Neural crest cell (in vitro differentiated cells): ENCODE measurements at regions not wholly inside any gene's neighbourhood (a gene's known extent, or its start where the extent isn't known, plus 50 kb on each side); places are given as distances from the start of the nearest gene placed in this dataset.

Experiments used
- DNase-seq: peaks from one replicate; pipeline ENCODE4 v3.0.0; 2021; ENCODE audit warnings: low read depth, mixed read lengths, low spot score
- H3K27ac Mint-ChIP-seq: one replicate; pipeline ENCODE4 v1.8.0; 2021; ENCODE audit warnings: mild to moderate bottlenecking, mixed read lengths; ENCODE audit not compliant: unreplicated experiment
- H3K27me3 Mint-ChIP-seq: 2 replicates; pipeline ENCODE4 v1.8.0; 2021; ENCODE audit warnings: low read depth, mild to moderate bottlenecking, mixed read lengths
- H3K36me3 Mint-ChIP-seq: 2 replicates; pipeline ENCODE4 v1.8.0; 2021; ENCODE audit warnings: low read depth, mild to moderate bottlenecking, mixed read lengths
- H3K4me1 Mint-ChIP-seq: 2 replicates; pipeline ENCODE4 v1.8.0; 2021; ENCODE audit warnings: mixed read lengths
- H3K4me3 Mint-ChIP-seq: one replicate; pipeline ENCODE4 v1.8.0; 2021; ENCODE audit warnings: mild to moderate bottlenecking, mixed read lengths
- H3K9me3 Mint-ChIP-seq: 2 replicates; pipeline ENCODE4 v1.8.0; 2021; ENCODE audit warnings: mixed read lengths
- TF ChIP-seq, protein P1 (sequence below): fragments of 200-600 bp; sonication (generic); conservative IDR thresholded peaks from 2 replicates; pipeline ENCODE4 v1.5.0; 2021; ENCODE audit warnings: antibody characterized with exemption, mild to moderate bottlenecking

DNA sequence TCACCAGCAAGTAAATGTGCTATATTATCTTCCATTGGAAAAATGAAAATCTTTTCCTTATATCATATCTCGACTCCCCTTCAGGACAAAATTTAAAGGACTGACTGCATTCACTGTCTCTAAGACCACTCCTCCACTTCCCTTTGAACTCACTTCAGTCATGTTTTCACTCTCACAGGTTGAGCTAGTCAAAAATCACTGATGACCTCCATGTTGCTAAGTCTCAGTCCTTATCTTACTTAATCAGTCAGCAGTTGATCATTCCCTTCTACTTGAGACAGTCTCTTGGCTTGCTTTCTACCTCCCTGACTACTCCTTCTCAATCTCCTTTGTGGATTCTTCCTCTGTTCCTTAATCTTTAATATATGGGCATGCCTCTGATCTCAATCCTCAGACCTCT lies 117.0 kb upstream of the LSM6 start:
- H3K9me3 Mint-ChIP-seq, result peaks cover 3% of the 10 kb centered on the region
- H3K4me3 Mint-ChIP-seq, result no peak overlapping the region
- no peaks in the 10 kb centered on the region for H3K4me1 Mint-ChIP-seq
- H3K27ac Mint-ChIP-seq, result no peak overlapping the region
- H3K27me3 Mint-ChIP-seq, result peaks cover 3% of the 10 kb centered on the region
- DNase-seq, result no peak
- H3K36me3 Mint-ChIP-seq, result no peaks in the 10 kb centered on the region
- TF ChIP-seq, protein P1, sequence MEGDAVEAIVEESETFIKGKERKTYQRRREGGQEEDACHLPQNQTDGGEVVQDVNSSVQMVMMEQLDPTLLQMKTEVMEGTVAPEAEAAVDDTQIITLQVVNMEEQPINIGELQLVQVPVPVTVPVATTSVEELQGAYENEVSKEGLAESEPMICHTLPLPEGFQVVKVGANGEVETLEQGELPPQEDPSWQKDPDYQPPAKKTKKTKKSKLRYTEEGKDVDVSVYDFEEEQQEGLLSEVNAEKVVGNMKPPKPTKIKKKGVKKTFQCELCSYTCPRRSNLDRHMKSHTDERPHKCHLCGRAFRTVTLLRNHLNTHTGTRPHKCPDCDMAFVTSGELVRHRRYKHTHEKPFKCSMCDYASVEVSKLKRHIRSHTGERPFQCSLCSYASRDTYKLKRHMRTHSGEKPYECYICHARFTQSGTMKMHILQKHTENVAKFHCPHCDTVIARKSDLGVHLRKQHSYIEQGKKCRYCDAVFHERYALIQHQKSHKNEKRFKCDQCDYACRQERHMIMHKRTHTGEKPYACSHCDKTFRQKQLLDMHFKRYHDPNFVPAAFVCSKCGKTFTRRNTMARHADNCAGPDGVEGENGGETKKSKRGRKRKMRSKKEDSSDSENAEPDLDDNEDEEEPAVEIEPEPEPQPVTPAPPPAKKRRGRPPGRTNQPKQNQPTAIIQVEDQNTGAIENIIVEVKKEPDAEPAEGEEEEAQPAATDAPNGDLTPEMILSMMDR, result no peak

DNA sequence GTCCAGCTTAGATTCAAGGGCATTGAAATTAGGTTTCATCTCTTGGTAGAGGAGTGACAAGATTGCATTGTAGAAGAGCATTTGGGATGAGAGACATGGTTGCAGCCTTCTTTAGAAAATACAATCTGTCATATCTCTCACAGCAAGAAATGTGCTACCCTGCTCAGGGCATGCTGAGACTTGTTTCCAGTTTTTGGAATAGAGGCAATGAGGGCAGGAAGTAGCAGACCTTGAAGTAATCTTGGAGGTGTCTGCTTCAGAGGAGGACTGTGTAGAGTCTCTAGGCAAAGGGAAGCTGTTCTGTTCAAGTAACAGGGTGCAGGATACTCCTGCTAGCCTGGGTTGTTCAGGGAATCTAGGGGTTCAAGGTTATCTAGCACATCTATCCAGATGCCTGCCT lies 116.1 kb upstream of the ZNF827 start:
- no peak overlapping the region for H3K4me3 Mint-ChIP-seq
- no peaks in the 10 kb centered on the region for H3K4me1 Mint-ChIP-seq
- DNase-seq, result no peak
- H3K36me3 Mint-ChIP-seq, result no peaks in the 10 kb centered on the region
- no peaks in the 10 kb centered on the region for H3K9me3 Mint-ChIP-seq
- no peak overlapping the region for H3K27ac Mint-ChIP-seq
- TF ChIP-seq, protein P1, result no peak
- no peaks in the 10 kb centered on the region for H3K27me3 Mint-ChIP-seq

DNA sequence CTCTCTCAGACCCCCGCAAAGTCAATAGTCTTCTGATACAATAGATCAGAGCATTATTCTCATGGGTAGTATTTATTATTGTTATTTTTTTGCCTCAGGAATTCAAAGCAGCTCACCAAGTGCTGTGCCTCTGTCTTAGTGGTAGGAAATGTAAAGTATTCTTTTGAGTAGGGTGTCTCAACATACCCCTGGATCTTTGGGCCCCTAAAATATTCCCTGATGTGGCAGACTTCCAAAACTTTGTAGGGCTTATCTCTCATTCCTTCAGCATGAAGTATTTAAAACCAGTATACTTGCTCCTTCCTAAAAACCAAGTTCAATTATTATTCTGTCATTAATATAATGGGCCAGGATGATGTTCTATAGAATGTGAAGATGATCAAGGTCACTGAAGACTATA lies 115.3 kb upstream of the ZNF827 start:
- TF ChIP-seq, protein P1, result no peak
- Mint-ChIP-seq H3K4me3 (no peak overlapping the region), H3K4me1 (no peaks in the 10 kb centered on the region), H3K27ac (no peak overlapping the region), H3K27me3 (no peaks in the 10 kb centered on the region), H3K9me3 (no peaks in the 10 kb centered on the region), H3K36me3 (no peaks in the 10 kb centered on the region)
- no peak for DNase-seq

DNA sequence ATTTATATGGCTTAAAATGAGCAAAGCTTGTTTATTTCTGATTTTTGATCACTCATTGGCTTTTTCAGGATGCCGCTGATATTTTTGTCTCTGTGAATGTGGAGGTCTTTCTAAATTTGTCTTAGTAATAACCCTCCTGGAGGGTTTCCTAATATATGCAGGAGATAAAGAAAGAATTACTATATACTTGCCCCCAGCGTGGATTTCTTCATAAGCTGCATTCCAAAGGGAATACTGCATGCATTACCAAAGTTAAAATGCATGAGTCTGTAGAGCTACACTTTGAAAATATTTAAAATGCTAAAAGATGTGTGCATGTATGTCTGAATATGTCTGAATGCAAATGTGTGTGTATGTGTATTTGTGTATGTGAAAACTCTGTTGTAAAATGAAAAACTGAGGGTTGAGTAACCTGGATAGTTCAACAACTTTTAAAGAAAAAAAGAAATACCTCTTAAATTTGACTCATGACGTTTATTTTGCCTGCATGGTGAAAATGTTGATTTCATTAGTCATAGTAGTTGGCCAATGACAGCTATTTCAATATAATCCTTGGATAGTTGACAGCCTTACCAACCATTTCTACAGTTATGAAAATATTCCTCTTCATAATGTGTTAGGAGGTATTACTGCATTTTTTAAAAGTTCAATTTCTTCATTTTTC lies 113.2 kb upstream of the ZNF827 start:
- no peak for DNase-seq
- Mint-ChIP-seq H3K9me3 (peaks cover 9% of the 10 kb centered on the region), H3K27me3 (no peaks in the 10 kb centered on the region), H3K27ac (no peak overlapping the region), H3K4me3 (no peak overlapping the region), H3K36me3 (peaks cover 6% of the 10 kb centered on the region), H3K4me1 (no peaks in the 10 kb centered on the region)
- TF ChIP-seq, protein P1, result no peak

DNA sequence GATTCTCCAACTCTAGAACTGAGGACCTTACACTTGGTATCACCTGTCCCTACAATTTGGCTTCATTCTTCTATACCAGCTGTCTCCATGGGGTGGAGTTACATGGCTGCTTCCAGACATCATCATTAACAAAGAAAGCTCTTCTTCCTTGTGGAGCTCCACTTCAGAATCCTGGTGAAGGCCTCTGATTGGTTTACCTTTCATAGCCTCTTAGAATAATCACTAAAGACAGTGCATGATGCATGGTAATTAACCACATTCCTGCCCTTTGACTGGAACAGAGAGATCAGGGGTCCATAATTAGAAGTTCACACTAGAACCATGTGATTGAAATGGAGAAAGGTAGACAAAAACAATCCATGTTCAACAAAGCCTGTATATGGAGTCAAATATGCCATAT lies 112.6 kb upstream of the ZNF827 start:
- H3K27me3 Mint-ChIP-seq, result no peaks in the 10 kb centered on the region
- no peak overlapping the region for H3K27ac Mint-ChIP-seq
- H3K4me3 Mint-ChIP-seq, result no peak overlapping the region
- TF ChIP-seq, protein P1, result no peak
- peaks cover 14% of the 10 kb centered on the region for H3K9me3 Mint-ChIP-seq
- no peaks in the 10 kb centered on the region for H3K4me1 Mint-ChIP-seq
- H3K36me3 Mint-ChIP-seq, result peaks cover 6% of the 10 kb centered on the region
- DNase-seq, result no peak
